DMS79 treated with DMSO at 0.1 percent for 48 hours (cell line): ENCODE measurements at regions not wholly inside any gene's neighbourhood (a gene's known extent, or its start where the extent isn't known, plus 50 kb on each side); places are given as distances from the start of the nearest gene placed in this dataset.

ENCODE experiments used
- DNase-seq: peaks from one replicate; lab custom pipeline; 2025; lab: John Stamatoyannopoulos, UW

GRCh38 chr5:2297991-2298390 lies 415.3 kb upstream of the IRX4 start:
- no peak for DNase-seq

DNA sequence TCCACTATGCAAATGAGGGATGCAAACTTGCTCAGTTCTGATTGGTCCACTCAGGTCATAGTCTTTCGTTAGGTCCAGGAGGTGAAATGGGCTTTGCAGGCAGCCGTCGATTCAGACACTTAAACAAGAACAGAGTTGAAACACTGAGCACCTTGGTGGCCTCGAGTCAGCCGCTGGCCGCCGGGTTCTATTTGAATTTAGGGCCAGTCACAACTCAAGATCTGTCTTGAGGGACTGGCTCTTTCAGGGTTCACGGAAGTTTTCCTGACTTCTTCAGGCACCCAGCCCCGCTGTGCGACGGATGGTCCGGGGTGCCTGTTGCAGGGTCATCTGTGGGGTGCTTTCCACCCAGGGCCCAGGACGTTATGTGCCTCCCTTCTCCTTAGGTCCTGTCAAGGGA lies 412.8 kb upstream of the IRX4 start:
- DNase-seq = no peak

- no peak for DNase-seq
Observed at GRCh38 chr5:2293906-2294305, 411.2 kb upstream of the IRX4 start.

DNA sequence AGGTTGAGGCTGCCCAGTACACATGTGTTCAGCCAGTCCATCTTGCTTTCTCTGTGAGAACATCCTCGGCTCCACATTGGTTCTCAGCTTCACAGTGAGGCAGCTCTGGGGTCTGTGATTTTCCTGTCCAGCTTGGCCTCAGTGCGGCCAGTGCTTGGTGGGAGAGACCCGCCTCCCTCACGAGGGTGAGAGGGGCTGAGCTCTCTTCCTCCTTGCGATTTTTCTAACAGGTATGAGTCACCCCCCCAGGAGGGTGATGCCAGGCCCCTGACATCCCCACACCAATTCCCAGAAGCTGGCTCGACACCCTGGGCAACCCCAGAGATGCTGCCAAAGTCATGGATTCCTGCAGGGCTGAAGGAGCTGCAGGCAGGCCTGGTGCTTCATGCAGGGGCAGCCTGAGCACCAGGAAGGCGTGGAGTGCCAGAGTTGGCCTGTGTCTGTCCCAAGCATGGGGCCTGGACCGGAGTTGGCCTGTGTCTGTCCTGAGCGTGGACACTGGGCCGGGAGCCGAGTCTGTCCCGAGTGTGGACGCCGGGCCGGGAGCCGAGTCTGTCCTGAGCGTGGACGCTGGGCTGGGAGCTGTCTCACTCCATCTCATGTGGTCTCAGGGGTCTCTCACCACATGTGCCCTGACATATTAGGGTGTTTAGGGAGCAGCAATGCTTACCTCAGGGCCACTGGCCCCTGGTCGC lies 408.6 kb upstream of the IRX4 start:
- DNase-seq = no peak

DNA sequence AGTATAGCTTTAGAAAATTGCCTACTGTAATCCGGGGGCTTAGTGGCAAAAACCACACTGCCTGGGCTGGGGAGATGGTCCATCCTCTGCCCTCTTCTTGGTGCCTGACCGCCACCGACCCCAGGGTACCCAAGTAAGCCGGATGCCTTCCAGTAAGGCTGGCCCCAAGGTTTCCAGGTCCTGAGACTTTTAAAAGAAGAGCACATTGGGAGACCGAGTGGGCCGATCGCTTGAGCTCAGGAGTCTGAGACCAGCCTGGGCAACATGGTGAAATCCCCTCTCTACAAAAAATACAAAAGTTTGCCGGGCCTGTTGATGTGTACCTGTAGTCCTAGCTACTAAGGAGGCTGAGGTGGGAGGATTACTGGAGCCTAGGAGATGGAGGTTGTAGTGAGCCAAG lies 406.7 kb upstream of the IRX4 start:
- no peak for DNase-seq

DNA sequence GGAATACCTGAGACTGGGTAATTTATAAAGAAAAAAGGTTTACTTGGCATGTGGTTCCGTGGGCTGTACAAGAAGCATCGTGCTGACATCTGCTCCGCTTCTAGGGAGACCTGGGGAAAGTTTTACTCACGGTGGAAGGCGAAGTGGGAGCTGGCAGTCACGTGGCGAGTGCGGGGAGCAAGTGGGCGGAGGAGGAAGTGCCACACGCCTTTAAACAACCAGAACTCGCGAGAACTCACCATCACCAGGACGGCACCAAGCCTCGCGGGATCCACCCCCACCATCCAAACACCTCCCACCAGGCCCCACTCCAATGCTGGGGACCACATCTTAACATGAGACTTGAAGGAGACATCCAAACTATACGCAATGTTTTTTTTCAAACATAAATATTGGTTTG lies 406.2 kb upstream of the IRX4 start:
- DNase-seq = no peak

DNA sequence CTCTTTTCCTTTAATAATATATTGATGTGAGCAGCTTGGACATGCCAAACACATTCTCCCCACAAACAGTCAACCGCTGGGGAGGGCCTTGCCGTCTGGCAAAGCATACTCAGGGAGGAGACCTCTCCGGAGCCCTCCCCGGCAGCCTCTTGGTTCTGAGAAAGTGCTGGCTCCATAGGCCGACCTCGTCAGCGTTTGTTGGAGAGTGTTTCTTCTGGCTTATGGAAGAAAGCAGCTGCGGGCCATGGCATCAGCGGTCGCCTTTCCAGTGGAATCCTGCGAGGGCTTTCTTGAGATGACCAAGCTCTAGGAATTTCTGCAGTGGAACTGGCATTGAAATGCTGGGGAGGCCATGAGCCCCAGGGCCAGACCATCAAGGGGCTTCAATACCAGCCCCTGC lies 405.7 kb upstream of the IRX4 start:
- no peak for DNase-seq

DNA sequence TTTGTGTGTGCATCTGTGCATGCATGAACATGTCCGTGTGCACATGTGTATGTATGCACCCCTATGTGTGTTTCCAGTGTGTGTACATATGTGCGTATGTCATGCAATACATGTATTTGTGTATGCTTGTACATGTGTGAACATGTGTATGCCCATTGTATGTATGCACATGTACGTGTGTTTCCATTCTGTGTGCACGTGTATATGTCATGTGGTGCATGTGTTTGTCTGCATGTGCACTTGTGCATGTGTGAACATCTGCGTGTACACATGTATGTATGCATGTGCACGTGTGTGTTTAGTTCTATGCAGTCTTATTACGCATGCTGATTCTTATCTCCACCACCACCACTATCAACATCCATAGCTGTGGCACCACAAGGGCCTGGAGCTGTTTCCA lies 403.5 kb upstream of the IRX4 start:
- no peak for DNase-seq

DNA sequence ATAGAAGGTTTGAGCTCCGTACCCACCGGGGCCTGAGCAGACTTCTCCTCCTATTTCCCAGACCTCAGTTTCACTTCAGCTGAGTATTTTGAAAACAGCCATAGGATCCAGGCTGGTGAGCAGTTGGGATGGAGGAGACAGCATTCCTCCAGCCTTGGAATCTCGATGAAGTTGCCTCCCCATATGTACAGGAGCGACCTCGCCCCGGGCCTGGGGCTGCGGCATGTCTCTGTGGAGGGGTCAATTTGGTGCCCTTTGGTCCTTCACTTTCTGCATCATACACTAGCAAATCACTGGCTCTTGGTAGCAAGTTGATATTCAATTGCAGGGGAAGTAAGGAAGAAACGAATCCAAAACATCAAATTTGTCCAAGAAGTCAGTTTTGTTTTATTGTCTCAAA lies 402.0 kb upstream of the IRX4 start:
- no peak for DNase-seq

- no peak for DNase-seq
Observed at GRCh38 chr5:2283481-2284045, 400.8 kb upstream of the IRX4 start.

DNA sequence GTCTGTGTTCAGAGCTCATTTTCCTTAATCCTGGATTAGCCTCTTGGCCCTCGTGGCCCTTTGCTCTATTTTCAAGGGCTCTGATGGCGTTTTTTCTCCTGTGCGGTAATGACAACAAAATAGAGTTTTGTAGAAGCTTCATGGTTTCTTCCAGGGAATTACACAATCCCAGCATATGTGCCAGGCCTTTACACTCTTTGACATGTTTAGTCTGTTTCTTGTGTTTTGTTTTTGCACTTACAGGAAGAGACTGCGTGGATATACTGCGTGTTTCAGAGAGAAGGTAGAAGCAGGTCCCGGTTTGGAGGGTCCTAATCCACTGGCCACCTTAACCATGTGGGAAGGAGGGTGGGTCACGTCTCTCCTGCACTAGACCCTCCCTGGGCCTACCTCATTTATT lies 400.2 kb upstream of the IRX4 start:
- DNase-seq = no peak

DNA sequence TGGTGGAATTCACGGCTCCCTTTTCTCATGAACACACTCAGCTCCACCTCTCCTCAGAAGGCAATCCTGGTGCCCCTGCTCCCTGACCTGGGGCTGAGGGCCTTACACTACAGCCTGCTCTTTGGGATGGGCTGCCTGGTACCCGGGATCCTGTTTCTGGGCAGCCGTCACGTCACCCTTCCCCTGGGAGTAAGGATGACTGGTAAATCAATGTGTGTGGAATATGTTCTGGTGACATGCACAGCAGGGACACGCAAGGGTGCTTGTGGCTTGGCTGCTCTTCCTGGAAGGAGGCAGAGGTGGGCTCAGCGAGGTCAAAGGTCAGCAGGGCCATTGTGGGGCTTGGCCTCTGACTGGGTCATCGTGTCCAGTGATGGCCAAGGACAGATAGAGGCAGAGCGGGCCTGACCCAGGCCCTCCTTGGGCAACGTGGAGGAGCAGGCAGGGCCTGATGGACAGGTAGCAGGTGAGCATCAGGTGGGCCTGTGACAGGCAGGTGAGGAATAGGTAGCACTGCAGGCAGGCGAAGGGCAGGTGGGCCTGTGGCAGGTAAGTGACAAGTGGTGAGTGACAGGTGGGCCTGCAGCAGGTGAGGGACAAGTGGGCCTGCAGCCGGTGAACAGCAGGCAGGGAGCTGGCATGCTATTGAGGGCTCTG lies 399.4 kb upstream of the IRX4 start:
- DNase-seq = no peak

DNA sequence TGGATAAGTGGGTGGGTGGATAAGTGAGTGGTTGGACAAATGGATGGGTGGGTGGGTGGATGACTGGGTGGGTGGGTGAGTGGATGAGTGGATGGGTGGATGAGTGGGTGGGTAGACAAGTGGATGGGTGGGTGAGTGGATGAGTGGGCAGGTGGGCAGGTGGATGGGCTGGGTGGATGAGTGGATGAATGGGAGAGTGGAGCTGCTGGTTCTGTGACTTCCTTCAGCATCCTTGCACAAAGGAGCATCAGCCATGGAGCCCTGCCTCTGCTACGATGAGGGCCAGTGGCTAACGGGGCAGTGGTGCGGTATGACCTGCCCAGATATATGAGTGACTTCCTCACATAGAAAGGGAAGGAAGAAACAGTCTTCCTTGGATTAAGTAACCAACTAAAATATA lies 398.7 kb upstream of the IRX4 start:
- DNase-seq = no peak

GRCh38 chr5:2280318-2280717 lies 397.6 kb upstream of the IRX4 start:
- no peak for DNase-seq

DNA sequence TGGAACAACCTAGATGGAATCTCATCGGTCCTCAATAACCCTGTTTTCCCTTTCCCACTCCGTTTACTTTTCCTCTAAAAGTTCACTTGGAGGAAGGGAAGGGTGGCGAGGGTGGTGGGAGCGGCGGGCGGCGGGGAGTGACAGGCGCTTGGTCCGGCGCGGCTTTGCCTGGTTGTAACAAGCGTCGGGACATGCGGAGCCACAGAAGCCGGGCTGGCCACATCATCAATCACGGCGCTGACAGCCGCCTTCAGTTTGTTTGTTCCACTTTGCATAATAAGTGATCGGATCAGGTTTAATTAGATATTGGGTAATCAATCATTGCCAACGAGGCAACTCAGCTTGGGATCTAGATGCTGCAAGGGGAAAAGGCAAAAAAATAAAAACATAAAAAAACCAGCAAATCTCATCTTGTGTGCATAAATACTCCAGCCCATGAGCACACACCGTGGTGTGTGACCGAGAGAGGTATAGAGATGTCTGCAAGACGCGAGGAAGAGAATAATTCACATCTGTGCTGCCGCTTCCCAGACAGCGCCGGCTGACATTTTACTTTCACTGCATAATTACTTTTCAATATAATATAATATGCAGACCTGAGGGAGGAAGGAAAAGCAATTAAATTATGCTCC lies 396.2 kb upstream of the IRX4 start:
- DNase-seq = no peak

GRCh38 chr5:2277886-2278285 lies 395.2 kb upstream of the IRX4 start:
- DNase-seq = no peak

DNA sequence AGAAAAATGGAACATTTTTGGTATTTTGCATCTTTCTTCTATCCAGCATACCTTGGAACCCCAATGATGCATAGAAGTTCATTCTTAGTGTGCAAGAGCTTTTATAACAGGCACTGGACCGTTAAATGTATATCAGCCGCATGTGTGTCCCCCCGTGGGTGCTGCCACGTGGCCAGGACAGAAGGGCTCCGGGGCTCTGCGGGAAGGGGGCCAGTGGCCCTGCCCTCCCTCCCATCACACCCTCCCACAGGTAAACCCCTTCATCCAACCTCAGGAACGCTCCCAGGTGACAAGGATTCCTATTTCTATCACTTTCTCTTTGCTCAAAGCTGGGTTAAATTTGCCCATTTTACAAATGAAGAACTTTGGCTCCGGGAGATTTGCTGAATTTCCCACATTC lies 393.4 kb upstream of the IRX4 start:
- no peak for DNase-seq

GRCh38 chr5:2272755-2273154 lies 390.0 kb upstream of the IRX4 start:
- DNase-seq = no peak

DNA sequence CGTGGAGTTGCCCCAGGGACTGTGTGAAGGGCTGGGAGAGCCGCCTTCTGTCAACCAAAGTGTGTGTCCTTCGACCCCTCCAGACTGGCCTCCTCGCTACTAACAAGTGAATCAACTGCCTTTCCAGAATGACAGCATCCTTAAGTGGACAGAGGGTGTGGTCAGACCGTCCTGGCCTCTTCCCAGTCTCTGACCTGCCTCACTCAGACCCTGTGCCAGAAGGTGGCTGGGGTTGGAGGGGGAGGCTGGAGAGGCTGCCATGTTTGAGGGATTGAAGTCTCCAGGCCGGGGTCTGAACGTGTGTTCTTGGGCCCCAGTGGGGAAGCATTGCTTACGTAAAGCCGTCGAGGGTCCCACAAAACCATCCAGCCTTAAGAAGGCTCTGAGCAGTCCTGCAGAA lies 389.3 kb upstream of the IRX4 start:
- no peak for DNase-seq

DNA sequence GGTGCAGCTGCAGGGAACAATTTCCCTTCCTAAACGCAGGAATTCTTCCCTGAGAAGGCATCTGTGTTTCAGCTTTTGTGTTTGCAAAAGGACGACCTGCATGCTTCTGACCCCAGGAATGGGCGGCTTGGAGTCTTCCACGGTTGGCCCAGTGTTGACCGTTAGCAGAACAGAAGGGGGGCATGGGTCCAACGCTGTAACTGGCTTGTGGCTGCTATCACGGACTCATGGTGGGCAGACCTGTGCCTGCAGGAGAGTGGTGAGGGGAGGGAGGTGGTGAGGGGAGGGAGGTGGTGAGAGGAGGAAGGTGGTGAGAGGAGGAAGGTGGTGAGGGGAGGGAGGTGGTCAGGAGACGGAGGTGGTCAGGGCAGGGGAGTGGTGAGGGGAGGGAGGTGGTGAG lies 388.6 kb upstream of the IRX4 start:
- DNase-seq = no peak

DNA sequence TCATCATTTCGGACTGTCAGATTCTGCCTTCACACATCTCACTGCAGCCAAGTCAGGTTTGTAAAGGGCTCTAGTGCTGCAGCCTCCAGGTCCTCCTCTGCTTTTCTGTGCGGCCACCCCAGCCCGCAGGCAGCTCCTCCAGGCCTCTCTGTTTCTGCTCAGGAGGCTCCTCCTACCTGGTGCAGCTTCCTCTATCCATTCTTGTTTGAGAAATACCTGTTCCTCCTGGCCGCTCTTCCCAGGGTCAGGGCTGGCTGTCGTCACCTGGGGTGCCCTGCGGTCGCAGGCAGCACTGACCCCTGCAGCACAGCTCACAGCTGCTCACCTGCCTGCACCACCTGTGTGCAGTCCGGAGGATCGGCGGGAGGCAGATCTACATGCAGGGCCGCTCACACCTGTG lies 387.7 kb upstream of the IRX4 start:
- DNase-seq = no peak

DNA sequence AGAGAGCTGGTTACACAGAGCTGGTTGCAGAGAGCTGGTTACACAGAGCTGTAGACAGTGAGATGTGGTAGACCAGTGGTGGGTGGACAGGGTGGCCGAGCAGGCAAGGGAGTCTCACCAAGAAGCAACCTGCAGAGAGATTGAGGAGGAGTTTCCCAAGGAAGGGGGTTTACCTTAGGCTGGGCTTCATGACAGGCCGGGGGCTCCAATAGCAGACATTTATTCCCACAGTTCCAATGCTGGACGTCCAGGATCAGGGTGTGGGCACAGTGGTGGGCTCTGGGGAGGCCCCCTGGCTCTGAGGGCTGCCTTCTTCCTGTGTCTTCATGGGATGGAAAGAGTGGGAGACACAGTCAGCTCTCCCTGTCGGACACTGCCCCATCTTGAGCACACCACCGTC lies 386.9 kb upstream of the IRX4 start:
- DNase-seq = no peak

DNA sequence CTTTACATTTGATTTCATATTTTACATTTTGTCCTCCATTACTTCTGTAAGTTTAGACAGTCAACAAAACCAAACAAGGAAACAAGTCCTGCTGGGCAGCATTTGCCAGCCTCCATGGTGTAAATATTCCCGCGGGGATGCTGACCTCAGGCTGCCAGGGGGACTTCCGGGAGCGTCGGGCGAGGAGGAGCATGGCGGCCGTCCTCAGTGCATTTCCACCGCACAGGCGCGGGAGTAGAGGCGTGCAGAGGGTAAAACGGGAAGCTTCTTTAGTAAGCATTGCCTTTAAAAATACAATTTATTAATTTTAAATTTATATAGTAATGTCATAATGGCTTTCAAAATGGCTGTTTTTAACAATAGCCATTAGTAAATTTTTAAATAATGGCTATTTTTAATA lies 385.3 kb upstream of the IRX4 start:
- no peak for DNase-seq
